HUDEP-2 (cell line): ENCODE measurements at regions not wholly inside any gene's neighbourhood (a gene's known extent, or its start where the extent isn't known, plus 50 kb on each side); places are given as distances from the start of the nearest gene placed in this dataset.

Experiments used
- DNase-seq, 76 experiments: peaks; one replicate each; lab custom pipeline; 2025; ENCODE audit not compliant: unreplicated experiment in 76 of 76; lab: John Stamatoyannopoulos, UW

DNA sequence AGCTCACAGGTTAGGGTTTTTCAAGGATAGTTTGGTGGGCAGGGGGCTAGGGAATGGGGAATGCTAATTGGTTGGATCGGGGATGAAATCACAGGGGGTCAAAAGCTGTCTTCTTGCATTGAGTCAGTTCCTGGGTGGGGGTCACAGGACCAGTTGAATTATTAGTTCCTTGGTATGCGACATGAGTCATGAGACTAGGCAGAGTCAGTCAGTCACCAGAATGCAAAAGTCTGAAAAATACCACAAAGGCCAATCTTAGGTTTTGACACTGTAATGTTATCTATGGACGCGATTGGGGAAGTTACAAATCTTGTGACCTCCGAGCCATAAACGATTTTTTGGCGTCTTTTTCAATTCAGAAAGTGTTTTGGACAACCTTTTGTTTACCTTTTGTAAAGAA lies 101.2 kb downstream of the ZNF519 start:
- no peak for DNase-seq

DNA sequence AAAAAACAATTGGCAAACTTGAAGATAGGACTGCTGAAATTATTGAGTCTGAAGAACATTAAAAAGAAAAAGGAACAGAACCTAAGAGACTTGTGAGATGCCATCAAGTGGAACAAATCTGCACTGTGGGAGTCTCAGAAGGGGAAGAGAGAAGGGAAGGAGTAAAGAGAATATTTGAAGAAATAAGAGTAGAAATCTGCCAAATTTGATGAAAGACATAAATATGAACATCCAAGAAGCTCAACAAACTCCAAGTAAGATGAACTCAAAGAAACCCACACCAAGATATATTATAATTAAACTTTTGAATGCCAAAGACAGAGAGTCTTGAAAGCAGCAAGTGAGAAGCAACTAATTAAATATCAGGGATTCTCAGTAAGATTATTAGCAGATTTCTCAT lies 102.7 kb downstream of the ZNF519 start:
- DNase-seq: no peak

DNA sequence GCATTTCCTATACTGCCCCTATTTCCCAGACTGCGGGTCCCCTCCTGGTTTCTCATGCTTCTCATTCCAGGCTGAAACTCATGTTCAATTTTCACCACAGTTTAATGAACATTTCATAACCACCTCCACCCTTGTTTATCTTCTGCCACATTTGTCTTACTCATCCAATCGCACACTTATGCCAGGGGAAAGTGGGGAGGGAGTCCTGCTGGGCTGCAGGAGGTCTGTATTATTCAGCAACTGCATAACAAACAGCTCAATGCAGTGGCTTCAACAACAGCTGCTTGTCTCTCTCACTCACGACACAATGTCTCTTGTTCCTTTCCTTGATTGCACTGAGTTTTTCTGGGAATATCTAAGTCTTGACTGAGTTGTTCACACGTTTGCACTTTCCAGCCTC lies 106.0 kb downstream of the ZNF519 start:
- peak in 23 of 76 experiments; percentile 0 to 48 (median 11) for DNase-seq

DNA sequence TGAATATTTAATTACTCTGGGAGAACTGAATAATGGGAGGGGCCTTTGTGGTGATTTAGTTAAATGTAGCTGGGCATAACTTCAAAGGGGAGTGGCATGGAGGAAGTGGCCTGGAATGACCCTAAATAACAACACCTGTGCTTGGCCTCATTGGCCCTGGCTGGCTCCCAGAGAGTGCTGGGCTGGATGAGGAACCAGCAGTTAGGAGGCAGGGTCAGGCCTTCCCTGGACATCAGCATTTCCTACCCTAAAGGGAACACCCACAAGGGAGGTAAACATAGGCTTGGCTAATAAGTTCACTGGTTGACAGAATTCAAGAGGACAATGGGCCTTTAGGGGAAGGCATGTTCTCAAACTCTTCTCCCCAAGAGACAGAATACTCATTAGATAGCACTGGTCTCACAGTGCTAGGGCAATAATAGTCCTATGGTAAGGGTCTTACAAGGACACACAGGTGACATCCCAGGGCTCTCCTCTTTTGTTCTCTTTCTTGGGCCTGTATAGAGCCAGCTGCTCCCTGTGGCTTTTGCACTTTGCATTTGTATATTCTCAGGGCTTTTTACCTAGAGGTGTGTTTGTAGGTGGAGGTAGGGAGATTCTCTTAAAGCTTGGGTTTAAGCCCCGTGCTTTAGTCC lies 106.8 kb downstream of the ZNF519 start:
- DNase-seq: no peak

DNA sequence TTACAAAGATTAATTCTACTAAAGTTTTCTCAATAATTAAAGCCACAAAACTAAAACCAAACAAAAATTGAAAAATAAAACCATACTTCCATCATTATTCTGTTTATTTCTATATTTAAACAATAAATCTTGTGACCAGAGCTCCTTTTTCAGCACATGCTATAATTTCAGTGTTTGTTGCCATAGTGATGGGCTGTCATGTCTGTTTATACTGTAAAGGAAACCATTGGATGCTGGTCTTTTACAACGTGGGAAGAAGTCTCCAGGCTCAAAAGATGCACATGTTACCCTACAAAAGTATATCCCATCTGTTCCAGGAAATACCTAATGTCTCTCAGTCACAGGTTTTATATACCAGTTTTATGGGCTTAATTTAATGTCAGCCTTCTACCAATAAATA lies 100.1 kb upstream of the MC2R start:
- no peak for DNase-seq

DNA sequence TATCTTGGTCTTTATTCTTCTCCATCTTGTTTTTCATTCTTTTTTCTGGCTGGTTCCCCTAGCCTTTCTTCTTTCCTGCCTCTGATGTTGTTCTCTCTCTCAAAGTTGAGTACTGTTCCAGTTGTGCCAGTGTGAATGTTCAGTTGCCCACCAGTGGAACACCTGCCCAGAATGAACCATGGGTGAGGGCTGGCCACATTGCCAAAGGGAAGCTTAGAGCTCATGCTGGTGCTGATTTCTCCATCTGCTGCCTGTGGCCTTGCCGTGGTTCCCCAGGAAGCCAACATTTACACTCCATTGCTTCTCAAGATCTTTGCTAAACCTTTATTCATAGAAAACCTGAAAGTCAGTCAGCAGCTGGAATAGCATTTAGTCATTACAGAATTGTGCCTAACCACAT lies 99.1 kb upstream of the MC2R start:
- no peak for DNase-seq

DNA sequence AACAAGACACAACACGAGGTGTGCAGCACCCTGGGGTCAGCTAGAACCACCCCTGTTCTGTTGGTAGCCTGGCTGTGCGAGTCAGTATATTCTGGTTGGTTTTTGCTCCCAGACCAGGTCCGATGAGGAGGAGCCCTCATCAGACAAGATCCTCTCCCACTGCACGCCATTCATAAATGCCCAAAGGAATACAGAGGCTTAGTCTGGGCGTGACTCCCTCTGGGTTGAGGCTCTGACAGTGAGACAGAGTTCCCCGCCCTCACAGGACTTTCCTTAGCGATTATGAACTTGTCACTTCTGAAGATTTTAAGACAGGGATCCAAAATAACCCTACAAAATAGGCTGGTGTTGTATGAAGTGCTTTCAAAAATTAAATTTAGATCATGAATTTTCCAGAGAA lies 85.5 kb upstream of the MC2R start:
- DNase-seq: no peak

DNA sequence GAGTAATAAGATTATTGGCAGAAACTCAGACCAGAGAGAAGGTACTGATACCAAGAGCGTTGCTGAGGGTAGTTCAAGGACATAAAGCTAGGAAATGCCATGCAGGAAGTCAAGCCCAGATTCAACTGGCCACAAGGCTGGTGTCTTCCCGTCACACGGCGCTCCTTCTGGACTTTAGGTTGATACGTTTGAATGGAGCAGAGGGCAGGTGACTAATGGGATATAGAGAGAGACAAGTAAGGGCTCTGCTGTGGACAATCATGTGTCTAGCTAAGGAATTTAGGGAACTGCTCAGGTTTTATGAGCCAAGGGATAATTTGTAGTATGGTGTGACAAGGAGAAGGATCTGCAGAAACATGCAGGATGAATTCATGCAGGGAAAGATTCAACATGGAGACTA lies 83.9 kb upstream of the MC2R start:
- no peak for DNase-seq

DNA sequence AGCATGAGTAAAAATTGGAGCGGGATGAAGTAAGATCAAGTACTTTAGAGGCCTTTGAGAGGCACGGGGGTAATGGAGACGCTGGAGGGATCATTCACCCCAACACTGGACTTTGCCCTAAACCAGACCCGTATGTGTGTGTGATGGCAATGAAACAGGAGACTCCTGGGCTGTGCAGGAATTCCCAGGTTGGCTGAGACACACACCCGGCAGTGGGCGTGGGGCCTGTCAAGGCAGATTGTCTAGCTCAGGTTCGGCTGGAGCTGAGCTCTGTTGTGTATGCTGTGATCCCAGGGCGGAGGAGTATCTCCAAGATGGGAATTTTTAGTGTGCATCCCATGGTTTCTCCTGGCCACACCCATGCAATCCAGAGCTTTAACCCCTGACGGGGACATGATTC lies 83.2 kb upstream of the MC2R start:
- no peak for DNase-seq

DNA sequence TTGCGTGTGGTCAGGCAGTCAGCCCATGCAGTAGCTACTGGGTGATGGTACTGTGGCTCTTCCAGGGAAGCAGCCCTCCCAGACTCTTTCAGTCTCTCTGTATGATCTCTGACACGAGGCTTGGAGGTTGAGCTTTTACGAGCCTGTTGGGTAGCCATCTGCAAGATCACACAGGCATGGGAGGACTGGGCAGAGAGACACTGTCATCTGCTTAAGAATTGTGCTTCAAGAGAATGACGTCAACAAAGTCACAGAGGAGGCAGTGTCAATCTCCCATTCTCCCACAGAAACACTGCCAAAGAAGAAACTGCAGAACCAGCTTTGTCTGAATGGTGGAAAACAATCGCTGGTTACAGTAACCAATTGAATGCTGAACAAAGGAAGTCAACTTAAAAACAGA lies 78.4 kb upstream of the MC2R start:
- DNase-seq: no peak

DNA sequence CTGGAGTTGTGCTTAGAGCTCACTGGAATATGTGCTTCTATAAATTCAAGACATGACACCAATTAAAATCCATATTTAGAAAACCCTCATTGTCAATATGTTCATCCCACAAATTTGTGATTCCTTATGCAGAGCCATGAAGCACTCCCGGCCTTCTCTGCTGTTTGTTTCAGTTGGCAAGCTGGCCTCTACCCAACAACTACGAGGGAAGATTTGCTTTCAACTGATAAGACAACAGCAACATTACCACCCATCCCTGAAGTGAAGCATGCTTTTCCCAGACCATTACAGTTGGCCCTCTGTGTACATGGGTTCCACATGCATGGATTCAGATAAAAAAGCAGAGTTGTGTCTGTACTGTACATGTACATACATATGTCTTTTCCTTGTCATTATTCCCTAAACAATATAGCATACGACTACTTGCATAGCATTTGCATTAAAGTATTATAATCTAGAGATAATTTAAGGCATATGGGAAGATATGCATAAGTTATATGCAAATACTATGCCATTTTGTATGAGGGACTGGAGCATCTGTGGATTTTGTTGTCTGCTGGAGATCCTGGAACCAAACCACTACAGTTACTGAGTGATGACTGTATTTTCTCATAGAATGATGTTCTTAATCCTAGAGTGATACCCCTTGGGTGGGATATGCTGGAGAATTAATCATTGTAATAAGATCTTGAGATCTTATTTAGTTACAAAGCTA lies 77.6 kb upstream of the MC2R start:
- DNase-seq: no peak

DNA sequence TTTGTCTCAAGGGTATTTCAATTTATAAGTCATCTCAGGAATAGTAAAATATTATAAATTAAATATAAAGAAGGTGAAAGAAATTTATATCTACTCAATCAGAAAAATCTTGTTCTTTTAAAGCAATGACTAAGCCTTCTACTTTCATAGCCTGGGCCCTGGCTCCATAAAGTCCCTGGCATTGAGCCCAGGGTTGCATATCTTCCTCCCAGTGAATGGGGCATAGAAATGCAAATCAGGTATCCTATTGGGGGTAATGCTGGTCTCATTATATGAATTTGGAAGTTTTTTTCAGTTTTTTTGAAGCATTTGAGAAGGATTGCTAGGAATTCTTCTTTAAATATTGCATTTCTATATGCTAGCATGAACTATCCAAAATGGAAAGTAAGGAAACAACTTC lies 73.9 kb upstream of the MC2R start:
- DNase-seq: no peak

DNA sequence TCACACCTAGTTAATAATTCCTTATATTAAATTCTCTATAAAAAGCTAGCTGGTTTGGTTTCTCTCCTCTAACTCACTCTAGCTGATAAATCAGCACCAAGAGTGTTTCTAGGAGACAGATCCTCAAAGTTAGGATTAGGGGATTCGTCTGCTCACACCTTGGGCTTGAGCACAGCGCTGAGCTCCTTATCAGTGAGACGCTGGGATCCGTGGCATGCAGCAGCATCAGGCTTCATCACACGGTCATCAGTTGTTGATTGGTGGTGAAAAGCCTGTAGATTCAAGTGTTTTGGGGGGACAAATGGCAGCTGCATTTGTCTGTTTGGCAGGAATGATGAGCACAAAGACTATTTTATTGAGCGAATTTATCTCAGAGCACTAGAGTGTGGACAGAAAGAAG lies 72.6 kb upstream of the MC2R start:
- DNase-seq: no peak

DNA sequence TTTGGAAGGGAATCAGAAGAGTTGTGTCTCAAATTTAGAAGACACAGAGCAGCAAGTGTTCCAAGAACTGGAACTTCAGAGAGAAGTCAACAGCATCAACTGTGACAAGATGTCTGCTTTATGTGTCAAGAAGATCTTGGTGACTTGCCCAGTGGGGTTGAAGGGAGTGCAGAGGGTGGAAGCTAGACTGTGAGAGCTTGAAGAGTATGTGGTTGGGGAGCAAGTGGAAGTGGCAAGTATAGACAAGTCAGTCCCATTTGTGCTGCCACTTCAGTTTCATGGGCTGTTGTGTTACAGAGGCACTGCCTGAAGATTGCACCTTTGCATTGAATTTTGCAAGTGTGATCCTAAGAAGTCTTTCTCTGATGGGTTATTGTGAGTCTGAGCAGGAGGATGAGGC lies 68.7 kb upstream of the MC2R start:
- no peak for DNase-seq

DNA sequence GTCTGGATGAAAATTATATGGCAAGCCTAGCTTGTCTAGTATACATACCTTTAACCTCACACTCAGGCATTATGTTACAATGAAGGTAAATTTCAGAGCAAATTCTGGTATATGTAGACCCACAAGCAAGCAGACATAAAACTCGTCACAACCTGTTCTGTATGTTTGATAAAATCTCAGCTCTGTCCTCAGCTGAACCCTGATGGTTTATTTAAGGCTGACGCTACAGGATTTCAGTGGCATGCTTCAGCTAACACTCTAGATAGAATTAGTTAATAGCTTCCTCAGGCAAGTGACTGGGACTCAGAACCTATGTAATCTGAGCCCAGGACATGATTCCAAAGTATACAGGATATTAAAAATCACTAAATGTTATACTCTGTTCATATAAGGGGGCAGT lies 68.2 kb upstream of the MC2R start:
- DNase-seq: no peak

DNA sequence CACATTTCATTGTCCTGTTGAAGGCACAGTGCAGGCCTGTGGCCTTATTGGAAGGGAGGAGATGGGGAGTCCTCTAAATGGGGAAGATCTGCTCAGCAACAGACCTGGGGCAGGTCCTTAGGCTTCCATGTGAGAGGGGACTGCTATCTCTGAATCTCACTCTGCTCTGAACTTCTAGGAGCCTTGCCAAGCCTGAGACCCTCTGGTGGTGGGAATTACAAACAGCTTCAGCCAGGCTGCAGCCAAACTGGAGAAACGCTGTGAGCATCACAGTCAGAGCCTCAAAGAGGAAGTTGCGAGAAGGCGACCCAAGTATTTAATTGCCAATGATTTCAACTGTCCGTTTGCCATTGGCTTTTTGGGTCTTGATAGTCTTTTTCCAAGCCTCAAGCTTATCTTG lies 66.8 kb upstream of the MC2R start:
- no peak for DNase-seq

DNA sequence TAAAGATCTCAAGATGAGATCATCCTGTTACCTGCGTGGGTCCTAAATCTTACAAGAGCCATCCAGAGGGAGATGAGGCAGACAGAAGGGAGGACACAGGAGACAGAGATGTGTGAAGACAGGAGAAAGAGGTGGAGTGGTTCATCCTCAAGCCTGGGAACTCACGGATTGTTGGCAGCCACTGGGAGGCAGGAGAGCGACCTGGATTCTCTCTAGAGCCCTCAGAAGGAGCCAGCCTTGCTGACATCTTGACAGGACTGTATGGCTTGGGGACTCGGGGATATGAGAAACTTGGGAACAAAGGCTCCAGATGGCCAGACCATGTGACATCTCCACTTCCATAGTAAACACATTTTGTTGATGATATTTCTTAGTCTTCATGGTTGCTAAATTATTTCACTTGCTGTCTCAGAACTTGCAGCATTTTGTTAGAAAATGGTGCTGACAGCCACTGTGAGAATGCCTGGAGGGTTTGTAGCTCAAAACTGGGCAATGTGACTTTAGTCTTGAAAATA lies 57.8 kb upstream of the MC2R start:
- no peak for DNase-seq
